Stimulated activated CD4-positive, alpha-beta T cell treated with anti-CD3 and anti-CD28 coated beads, TNF-alpha, amount 100 ng/mL, for 48 hours (primary cell): ENCODE measurements at regions not wholly inside any gene's neighbourhood (a gene's known extent, or its start where the extent isn't known, plus 50 kb on each side); places are given as distances from the start of the nearest gene placed in this dataset.

ENCODE experiments used
- DNase-seq, 3 donors: peaks; one replicate each; pipeline ENCODE4 v3.0.0-alpha.2; 2020; ENCODE audit warnings: low read depth in 3 of 3

GRCh38 chr12:98389593-98389992 lies 125.8 kb upstream of the TMPO start:
- DNase-seq: no peak

GRCh38 chr12:98397323-98398105 lies 117.9 kb upstream of the TMPO start:
- DNase-seq: peak; percentile 67 to 73 (median 69)

GRCh38 chr12:98399532-98399931 lies 115.9 kb upstream of the TMPO start:
- peak; percentile 24 to 56 (median 50) for DNase-seq

GRCh38 chr12:98401427-98401826 lies 114.0 kb upstream of the TMPO start:
- no peak for DNase-seq

- no peak for DNase-seq
Observed at GRCh38 chr12:98402091-98402490, 113.3 kb upstream of the TMPO start.

- DNase-seq: no peak
Observed at GRCh38 chr12:98402671-98403070, 112.7 kb upstream of the TMPO start.

GRCh38 chr12:98403385-98403784 lies 112.0 kb upstream of the TMPO start:
- no peak for DNase-seq

GRCh38 chr12:98403936-98404335 lies 111.5 kb upstream of the TMPO start:
- no peak for DNase-seq

GRCh38 chr12:98405805-98406366 lies 109.5 kb upstream of the TMPO start:
- DNase-seq: no peak

- DNase-seq: no peak
Observed at GRCh38 chr12:98406378-98406777, 109.0 kb upstream of the TMPO start.

GRCh38 chr12:98408681-98409080 lies 106.7 kb upstream of the TMPO start:
- DNase-seq: no peak

GRCh38 chr12:98409548-98409947 lies 105.8 kb upstream of the TMPO start:
- no peak for DNase-seq

- no peak for DNase-seq
Observed at GRCh38 chr12:98410356-98410755, 105.0 kb upstream of the TMPO start.

- DNase-seq: no peak
Observed at GRCh38 chr12:98416845-98417244, 98.5 kb upstream of the TMPO start.

GRCh38 chr12:98417266-98417665 lies 98.1 kb upstream of the TMPO start:
- no peak for DNase-seq

GRCh38 chr12:98418357-98419075 lies 96.9 kb upstream of the TMPO start:
- DNase-seq: no peak

- DNase-seq: no peak
Observed at GRCh38 chr12:98419081-98419794, 96.2 kb upstream of the TMPO start.

- no peak for DNase-seq
Observed at GRCh38 chr12:98419795-98420404, 95.5 kb upstream of the TMPO start.

- DNase-seq: no peak
Observed at GRCh38 chr12:98420461-98420860, 94.9 kb upstream of the TMPO start.

GRCh38 chr12:98421316-98421715 lies 94.1 kb upstream of the TMPO start:
- DNase-seq: no peak

GRCh38 chr12:98422359-98422758 lies 93.0 kb upstream of the TMPO start:
- DNase-seq: no peak

- DNase-seq: no peak
Observed at GRCh38 chr12:98422812-98423211, 92.6 kb upstream of the TMPO start.
